ENCODE measurements at regions not wholly inside any gene's neighbourhood (a gene's known extent, or its start where the extent isn't known, plus 50 kb on each side); places are given as distances from the start of the nearest gene placed in this dataset.
"Not testable (repeated sequence)": the region's sequence is repeated elsewhere in the genome, so short reads cannot be mapped to it uniquely, and the experiment has no call there.

- H3K4me3 Mint-ChIP-seq; H3K9me3 ChIP-seq (replicated peaks in 1 of 2; ENCODE audit: control insufficient read depth in 1 of 2, insufficient read depth in 1 of 2, low read length in 2 of 2); DNase-seq; H3K27me3 Mint-ChIP-seq (ENCODE audit: low read depth in 3 of 3); H3K36me3 ChIP-seq (replicated peaks in 1 of 2; ENCODE audit: control insufficient read depth in 1 of 2, insufficient read depth in 2 of 2, low read length in 2 of 2); H3K4me3 ChIP-seq (replicated peaks in 1 of 3; ENCODE audit: low read depth in 2 of 3, low read length in 3 of 3); H3K27ac Mint-ChIP-seq; H3K4me1 ChIP-seq (ENCODE audit: control insufficient read depth in 1 of 2, insufficient read depth in 2 of 2, low read length in 2 of 2); intact Hi-C loops (cut with micrococcal nuclease); H3K4me1 Mint-ChIP-seq; H3K4me2 ChIP-seq (replicated peaks; ENCODE audit: extremely low read depth, low read length, poor library complexity, severe bottlenecking); H3K36me3 Mint-ChIP-seq; H3K9me3 Mint-ChIP-seq; H2AFZ ChIP-seq (ENCODE audit: insufficient read depth, low read depth, low read length, poor library complexity, severe bottlenecking); H4K20me1 ChIP-seq (ENCODE audit: insufficient read depth, low read length); H3K9ac ChIP-seq (ENCODE audit: insufficient read depth, low read length, poor library complexity, severe bottlenecking); H3K27me3 ChIP-seq (ENCODE audit: control insufficient read depth in 2 of 2, insufficient read depth in 2 of 2, low read length in 2 of 2); H3K79me2 ChIP-seq (ENCODE audit: insufficient read depth, low read length); H3K27ac ChIP-seq (ENCODE audit: low read depth in 1 of 2, low read length in 2 of 2): not testable (repeated sequence)
- 89% methylated on average over 7 of the region's 11 CpGs for WGBS (ENCODE audit: insufficient coverage)
These were observed 91.4 kb downstream of the BMP15 start for GRCh38 chrX:51001733-51002632.

- Mint-ChIP-seq H3K36me3 (no peaks in the 10 kb centered on the region), H3K9me3 (peaks cover 0 to 3% (median 0%) of the 10 kb centered on the region in 7 donors), H3K27ac (peak overlapping the region in 1 of 7 donors; percentile 47), H3K27me3 (ENCODE audit: low read depth in 3 of 3) (peaks cover 0 to 6% (median 3%) of the 10 kb centered on the region in 3 donors), H3K4me3 (no peak overlapping the region), H3K4me1 (no peaks in the 10 kb centered on the region)
- H2AFZ ChIP-seq (ENCODE audit: insufficient read depth, low read depth, low read length, poor library complexity, severe bottlenecking) = no peak overlapping the region
- no peaks in the 10 kb centered on the region for H4K20me1 ChIP-seq (ENCODE audit: insufficient read depth, low read length)
- no peak overlapping the region for H3K9ac ChIP-seq (ENCODE audit: insufficient read depth, low read length, poor library complexity, severe bottlenecking)
- H3K27me3 ChIP-seq (ENCODE audit: control insufficient read depth in 2 of 2, insufficient read depth in 2 of 2, low read length in 2 of 2) = no peaks in the 10 kb centered on the region
- intact Hi-C loops (cut with micrococcal nuclease) = no loop called here
- H3K4me3 ChIP-seq (replicated peaks in 1 of 3; ENCODE audit: low read depth in 2 of 3, low read length in 3 of 3) = no peak overlapping the region
- no peaks in the 10 kb centered on the region for H3K79me2 ChIP-seq (ENCODE audit: insufficient read depth, low read length)
- no peak overlapping the region for H3K27ac ChIP-seq (ENCODE audit: low read depth in 1 of 2, low read length in 2 of 2)
- no peaks in the 10 kb centered on the region for H3K36me3 ChIP-seq (replicated peaks in 1 of 2; ENCODE audit: control insufficient read depth in 1 of 2, insufficient read depth in 2 of 2, low read length in 2 of 2)
- H3K9me3 ChIP-seq (replicated peaks in 1 of 2; ENCODE audit: control insufficient read depth in 1 of 2, insufficient read depth in 1 of 2, low read length in 2 of 2) = no peaks in the 10 kb centered on the region
- H3K4me2 ChIP-seq (replicated peaks; ENCODE audit: extremely low read depth, low read length, poor library complexity, severe bottlenecking) = no peak overlapping the region
- no peak for TF ChIP-seq CTCF (IDR thresholded peaks at IDR 0.05)
- no peak for DNase-seq
- H3K4me1 ChIP-seq (ENCODE audit: control insufficient read depth in 1 of 2, insufficient read depth in 2 of 2, low read length in 2 of 2) = no peaks in the 10 kb centered on the region
These were observed 95.5 kb downstream of the BMP15 start for GRCh38 chrX:51006064-51006463.

Measured in CD14-positive monocyte (primary cell).